Ovary (tissue), 7 donors: ENCODE measurements at regions not wholly inside any gene's neighbourhood (a gene's known extent, or its start where the extent isn't known, plus 50 kb on each side); places are given as distances from the start of the nearest gene placed in this dataset.
"Not testable (repeated sequence)": the region's sequence is repeated elsewhere in the genome, so short reads cannot be mapped to it uniquely, and the experiment has no call there.

Source experiments
- DNase-seq, 5 donors: peaks; one replicate each; pipeline ENCODE4 v3.0.0-alpha.2; 2019 to 2020
- H3K27ac ChIP-seq, 2 donors: fragments of 200-600 bp; one replicate each; pipeline versions ENCODE4 v1.5.1 to v1.8.0; 2019 to 2022
- H3K27me3 ChIP-seq: fragments of 200-600 bp; one replicate; pipeline ENCODE4 v1.8.0; 2022
- H3K36me3 ChIP-seq: fragments of 200-600 bp; sonication (generic); one replicate; pipeline ENCODE4 v1.5.1; 2019
- H3K4me1 ChIP-seq: one replicate; pipeline ENCODE4 v1.8.1; 2013; ENCODE audit warnings: mild to moderate bottlenecking, moderate library complexity; ENCODE audit not compliant: insufficient read depth
- H3K4me3 ChIP-seq: fragments of 200-600 bp; sonication (generic); one replicate; pipeline ENCODE4 v1.5.1; 2017
- H3K9me3 ChIP-seq, 2 donors: fragments of 200-600 bp in 1 of 2; sonication (generic) in 1 of 2; one replicate each; pipeline versions ENCODE4 v1.5.1 to v1.8.1; 2013 to 2019; ENCODE audit warnings: mild to moderate bottlenecking in 1 of 2, moderate library complexity in 1 of 2
- CTCF ChIP-seq, 3 donors: fragments of 450-650 bp in 2 of 3; fragments of 200-600 bp in 1 of 3; IDR thresholded peaks; one replicate each; pipeline versions ENCODE4 v1.5.1 to v1.8.0; 2016 to 2022; ENCODE audit warnings: antibody characterized with exemption in 3 of 3, mild to moderate bottlenecking in 1 of 3
- EP300 ChIP-seq: sonication (generic); formaldehyde crosslinking; IDR thresholded peaks from one replicate; pipeline ENCODE4 v1.6.1; 2017; ENCODE audit warnings: antibody characterized with exemption
- POLR2A ChIP-seq: fragments of 450-650 bp; IDR thresholded peaks from one replicate; pipeline ENCODE4 v1.6.1; 2017; ENCODE audit warnings: antibody characterized with exemption, mild to moderate bottlenecking, moderate library complexity
- WGBS, 3 donors: extraction: QIAGEN DNeasy Blood & Tissue Kit in 1 of 3; methylation state at CpG; one replicate each; pipeline versions ENCODE4 v1.1.5 to v1.1.7; 2013 to 2017; 5-methylcytosine and 5-hydroxymethylcytosine counted together
- intact Hi-C, 4 donors: fragments of 100-400 bp; cut with DNase I; formaldehyde crosslinking; loops; one replicate each; pipeline versions ENCODE4 v1.11.0 to v1.15.1; 2022 to 2023
- donor health status: DM: no; HTN: no; CAD: no; lungs with moderate emphysema.
- donor health status: DM: no; HTN: no; CAD: no.
- donor health status: Bipolar disorder and iron deficiency.
- donor health status: DM: no; HTN: no; CAD: no.
- donor health status: DM: yes; HTN: yes; CAD: no.

- WGBS, 3 donors: 79 to 88% (median 83%) methylated on average over 13 of the region's 13 CpGs
- intact Hi-C loops: no loop called here
- no peaks in the 10 kb centered on the region for H3K36me3 ChIP-seq
- TF ChIP-seq CTCF (IDR thresholded peaks at IDR 0.05) (no peak), POLR2A (no peak), EP300 (no peak)
- H3K9me3 ChIP-seq: no peaks in the 10 kb centered on the region
- H3K27me3 ChIP-seq: no peaks in the 10 kb centered on the region
- no peaks in the 10 kb centered on the region for H3K4me1 ChIP-seq
- no peak overlapping the region for H3K27ac ChIP-seq
- no peak for DNase-seq
- H3K4me3 ChIP-seq: no peak overlapping the region
These were observed 366.2 kb upstream of the GRAMD2B start for GRCh38 chr5:126056851-126057622.

- H3K27ac ChIP-seq, H3K27me3 ChIP-seq, intact Hi-C loops, DNase-seq, H3K4me1 ChIP-seq, H3K9me3 ChIP-seq, H3K4me3 ChIP-seq, H3K36me3 ChIP-seq: not testable (repeated sequence)
- 94 to 98% (median 97%) methylated on average over 5 of the region's 5 CpGs for WGBS, 3 donors
These were observed 364.8 kb upstream of the GRAMD2B start for GRCh38 chr5:126058392-126058791.

DNA sequence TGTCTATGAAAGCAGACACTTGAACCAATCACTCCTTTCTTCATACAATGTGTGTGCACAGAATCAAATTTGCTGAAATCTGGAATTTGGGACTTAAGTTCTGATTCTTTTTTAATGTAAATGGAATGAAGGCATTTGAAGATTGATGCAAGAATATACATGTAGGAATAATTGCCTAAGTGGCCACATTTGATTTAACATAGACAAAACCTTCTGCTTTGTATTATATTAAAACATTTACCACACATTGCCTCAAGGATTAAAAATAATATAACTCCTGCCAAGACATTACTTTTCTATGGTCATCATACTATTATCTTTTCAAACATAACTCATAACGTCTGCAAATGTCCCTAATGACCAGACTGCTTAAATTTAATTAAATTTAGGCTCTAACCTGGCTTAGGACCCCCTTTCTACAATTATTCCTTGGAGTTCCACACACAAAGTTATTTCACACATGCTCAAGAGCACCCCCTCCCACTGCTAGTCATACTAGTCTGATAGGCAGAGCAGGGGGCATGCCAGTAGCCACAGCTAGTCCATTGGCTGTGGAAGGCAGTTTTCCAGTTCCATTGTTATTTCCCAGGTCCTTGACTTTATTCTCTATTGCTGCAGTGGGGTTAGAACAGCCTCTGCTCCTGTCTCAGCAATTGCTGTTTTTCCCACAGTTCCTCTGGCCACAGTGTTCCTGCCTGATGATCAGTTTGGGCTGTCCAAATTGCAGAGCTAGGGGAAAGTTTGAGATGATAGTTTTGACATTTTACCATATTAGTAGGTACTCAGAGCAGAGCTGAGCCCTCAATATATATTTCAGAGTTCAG lies 360.6 kb upstream of the GRAMD2B start:
- Histone ChIP-seq H3K9me3 (no peaks in the 10 kb centered on the region), H3K4me1 (no peaks in the 10 kb centered on the region), H3K27me3 (no peaks in the 10 kb centered on the region), H3K36me3 (no peaks in the 10 kb centered on the region), H3K4me3 (no peak overlapping the region), H3K27ac (no peak overlapping the region)
- no peak for TF ChIP-seq EP300
- no peak for TF ChIP-seq CTCF (IDR thresholded peaks at IDR 0.05)
- TF ChIP-seq POLR2A: no peak
- no peak for DNase-seq
- WGBS, 3 donors: 2 to 12% (median 10%) methylated on average over 1 of the region's 1 CpG
- intact Hi-C loops: no loop called here

DNA sequence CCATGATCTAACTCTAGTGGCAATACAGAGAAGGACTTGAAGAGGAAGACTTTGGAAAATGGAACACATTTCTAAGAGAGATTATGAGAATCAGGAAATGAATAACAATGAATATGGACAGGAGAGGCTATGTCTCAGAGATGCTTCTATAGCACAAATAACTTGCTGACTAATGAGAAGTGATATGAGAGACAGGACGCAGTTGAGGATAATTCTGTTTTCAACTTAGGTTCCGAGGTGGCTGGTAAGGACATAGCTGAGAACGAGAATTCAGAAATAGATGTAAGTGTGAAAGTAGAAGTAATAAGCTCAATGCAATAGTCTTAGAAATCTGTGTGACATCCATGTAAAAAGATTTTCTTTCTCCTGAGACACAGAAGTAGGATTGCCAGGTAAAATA lies 358.1 kb upstream of the GRAMD2B start:
- DNase-seq: no peak
- intact Hi-C loops: no loop called here
- 92 to 98% (median 98%) methylated on average over 3 of the region's 3 CpGs for WGBS, 3 donors

More for the DNA sequence above, 358.1 kb upstream of the GRAMD2B start:
- Histone ChIP-seq H3K9me3 (no peaks in the 10 kb centered on the region), H3K36me3 (no peaks in the 10 kb centered on the region), H3K4me3 (no peak overlapping the region), H3K27me3 (no peaks in the 10 kb centered on the region), H3K27ac (no peak overlapping the region), H3K4me1 (no peaks in the 10 kb centered on the region)
- TF ChIP-seq EP300 (no peak), CTCF (IDR thresholded peaks at IDR 0.05) (no peak), POLR2A (no peak)
